NB4 (cell line): ENCODE measurements at regions not wholly inside any gene's neighbourhood (a gene's known extent, or its start where the extent isn't known, plus 50 kb on each side); places are given as distances from the start of the nearest gene placed in this dataset.

Experiments used
- POLR2A ChIP-seq: IDR thresholded peaks from 2 replicates; pipeline ENCODE4 v1.6.1; 2011; ENCODE audit warnings: mild to moderate bottlenecking; ENCODE audit not compliant: insufficient read length; ENCODE audit errors: extremely low read depth
- TF ChIP-seq, protein P1 (sequence below): IDR thresholded peaks from one replicate; pipeline ENCODE4 v1.5.1; 2012; ENCODE audit warnings: low read depth, low read length
- TF ChIP-seq, protein P2 (sequence below): IDR thresholded peaks from 2 replicates; pipeline ENCODE4 v1.6.1; 2011; ENCODE audit warnings: low read depth, low read length

DNA sequence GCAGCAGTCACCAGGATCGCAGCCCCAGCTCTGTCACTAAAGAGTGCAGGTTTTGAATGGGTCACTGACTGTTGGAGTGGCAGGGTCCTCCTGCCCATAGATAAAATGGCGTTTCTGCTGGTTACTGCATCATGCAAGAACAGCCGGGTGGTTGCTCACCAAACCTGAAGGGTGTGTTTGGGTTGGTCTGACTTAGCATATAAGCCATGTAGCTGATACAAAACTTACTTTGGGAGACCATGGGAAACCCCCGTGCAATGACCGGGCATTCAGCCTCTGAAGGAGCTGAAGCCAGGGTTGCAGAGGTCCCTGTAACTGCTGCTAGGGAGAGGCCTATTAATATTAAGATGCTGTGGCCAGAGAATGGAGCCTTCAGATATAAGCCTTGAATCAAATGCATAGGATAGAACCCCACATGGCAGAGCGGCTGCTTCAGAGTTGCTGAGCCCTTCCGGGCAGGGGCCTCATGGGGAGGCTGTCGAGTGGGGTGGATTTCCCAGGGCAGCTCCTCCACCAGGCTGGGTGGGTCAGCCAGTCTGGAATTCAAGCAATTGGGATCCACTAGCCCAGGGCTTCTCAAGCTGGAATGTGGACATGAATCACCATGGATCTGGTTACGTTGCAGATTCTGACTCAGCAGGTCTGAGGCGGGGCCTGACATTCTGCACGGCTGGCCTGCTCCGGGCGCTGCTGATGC lies 70.9 kb upstream of the CTBP2 start:
- TF ChIP-seq, protein P1, sequence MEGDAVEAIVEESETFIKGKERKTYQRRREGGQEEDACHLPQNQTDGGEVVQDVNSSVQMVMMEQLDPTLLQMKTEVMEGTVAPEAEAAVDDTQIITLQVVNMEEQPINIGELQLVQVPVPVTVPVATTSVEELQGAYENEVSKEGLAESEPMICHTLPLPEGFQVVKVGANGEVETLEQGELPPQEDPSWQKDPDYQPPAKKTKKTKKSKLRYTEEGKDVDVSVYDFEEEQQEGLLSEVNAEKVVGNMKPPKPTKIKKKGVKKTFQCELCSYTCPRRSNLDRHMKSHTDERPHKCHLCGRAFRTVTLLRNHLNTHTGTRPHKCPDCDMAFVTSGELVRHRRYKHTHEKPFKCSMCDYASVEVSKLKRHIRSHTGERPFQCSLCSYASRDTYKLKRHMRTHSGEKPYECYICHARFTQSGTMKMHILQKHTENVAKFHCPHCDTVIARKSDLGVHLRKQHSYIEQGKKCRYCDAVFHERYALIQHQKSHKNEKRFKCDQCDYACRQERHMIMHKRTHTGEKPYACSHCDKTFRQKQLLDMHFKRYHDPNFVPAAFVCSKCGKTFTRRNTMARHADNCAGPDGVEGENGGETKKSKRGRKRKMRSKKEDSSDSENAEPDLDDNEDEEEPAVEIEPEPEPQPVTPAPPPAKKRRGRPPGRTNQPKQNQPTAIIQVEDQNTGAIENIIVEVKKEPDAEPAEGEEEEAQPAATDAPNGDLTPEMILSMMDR = no peak
- no peak for TF ChIP-seq POLR2A
- TF ChIP-seq, protein P2, sequence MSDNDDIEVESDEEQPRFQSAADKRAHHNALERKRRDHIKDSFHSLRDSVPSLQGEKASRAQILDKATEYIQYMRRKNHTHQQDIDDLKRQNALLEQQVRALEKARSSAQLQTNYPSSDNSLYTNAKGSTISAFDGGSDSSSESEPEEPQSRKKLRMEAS = no peak
